HCT116 (cell line): ENCODE measurements at regions not wholly inside any gene's neighbourhood (a gene's known extent, or its start where the extent isn't known, plus 50 kb on each side); places are given as distances from the start of the nearest gene placed in this dataset.

ENCODE experiments used
- ATAC-seq: fragments of 200-7000 bp; cut with Tn5 transposase; 2 replicates; pipeline ENCODE4 v1.9.1; 2020; ENCODE audit warnings: mild to moderate bottlenecking, moderate library complexity
- BruUV-seq: library from RNA; stranded (reverse); fragments of 400-500 nt; replicated peaks from 2 replicates; lab custom pipeline; 2021; lab: Mats Ljungman, UMichigan
- CTCF ChIA-PET: fragments of 300-600 bp; sonication (Branson Sonifier 250); formaldehyde crosslinking; loops from one replicate; lab custom pipeline; 2021; ENCODE audit warnings: antibody characterized with exemption; lab: Charles Lee
- POLR2A ChIA-PET: fragments of 300-600, 350-600 bp; sonication (Branson Sonifier 250); formaldehyde crosslinking; loops from one replicate; lab custom pipeline; 2021; ENCODE audit warnings: antibody characterized with exemption; lab: Charles Lee
- RAD21 ChIA-PET, 2 experiments: fragments of 300-600 bp; sonication (Branson Sonifier 250); formaldehyde crosslinking; loops; one replicate each; lab custom pipeline; 2023; ENCODE audit warnings: low total read pairs in 2 of 2; ENCODE audit not compliant: uncharacterized antibody in 2 of 2, unreplicated experiment in 2 of 2, low non-redundant PET in 1 of 2; lab: Charles Lee
- DNase-seq: peaks from one replicate; pipeline ENCODE4 v3.0.0-alpha.2; 2010; ENCODE audit warnings: low read depth, low spot score
- H2AFZ ChIP-seq: fragments of 200-600 bp; shearing (Covaris generic), sonication (generic); 2 replicates; pipeline ENCODE4 v1.6.1; 2017; ENCODE audit warnings: low read depth, mixed run types, mixed read lengths, antibody characterized with exemption, low read length; ENCODE audit not compliant: poor library complexity, severe bottlenecking
- H3K27ac ChIP-seq: 2 replicates; pipeline ENCODE4 v1.5.1; 2012; ENCODE audit warnings: low read depth, low read length
- H3K27me3 ChIP-seq: fragments of 200-600 bp; sonication (generic); 2 replicates; pipeline ENCODE4 v1.6.1; 2016; ENCODE audit warnings: mixed run types, low read length, mixed read lengths; ENCODE audit not compliant: insufficient read depth
- H3K36me3 ChIP-seq, 2 experiments: fragments of 200-500 bp in 1 of 2; fragments of 200-600 bp in 1 of 2; sonication (Bioruptor generic) in 1 of 2; sonication (generic) in 1 of 2; 2 replicates each; pipeline versions ENCODE4 v1.5.1 to v1.6.1; 2014 to 2016; ENCODE audit warnings: low read length in 2 of 2, inconsistent platforms in 1 of 2, mixed read lengths in 1 of 2, mixed run types in 1 of 2; ENCODE audit not compliant: insufficient read depth in 2 of 2, control insufficient read depth in 1 of 2
- H3K4me1 ChIP-seq, 2 experiments: fragments of 200-600 bp in 1 of 2; sonication (generic) in 1 of 2; 2 replicates each; pipeline versions ENCODE4 v1.5.1 to v1.6.1; 2012 to 2017; ENCODE audit warnings: low read length in 2 of 2, inconsistent platforms in 1 of 2, mild to moderate bottlenecking in 1 of 2, mixed read lengths in 1 of 2, mixed run types in 1 of 2, moderate library complexity in 1 of 2; ENCODE audit not compliant: insufficient read depth in 2 of 2, control insufficient read depth in 1 of 2
- H3K4me2 ChIP-seq: fragments of 200-600 bp; sonication (generic); 2 replicates; pipeline ENCODE4 v1.6.1; 2017; ENCODE audit warnings: mixed run types, low read length, mixed read lengths
- H3K4me3 ChIP-seq, 2 experiments: fragments of 200-600 bp in 1 of 2; sonication (generic) in 1 of 2; replicated peaks in 1 of 2; 2 replicates each; pipeline ENCODE4 v1.5.1; 2011 to 2016; ENCODE audit warnings: low read length in 2 of 2, control low read depth in 1 of 2, low read depth in 1 of 2, mild to moderate bottlenecking in 1 of 2, mixed read lengths in 1 of 2, mixed run types in 1 of 2
- H3K79me2 ChIP-seq: fragments of 200-600 bp; sonication (generic); 2 replicates; pipeline ENCODE4 v1.6.1; 2017; ENCODE audit warnings: mild to moderate bottlenecking, mixed run types, low read length, moderate library complexity, mixed read lengths; ENCODE audit not compliant: insufficient read depth
- H3K9ac ChIP-seq: fragments of 200-600 bp; sonication (generic); 2 replicates; pipeline ENCODE4 v1.6.1; 2016; ENCODE audit warnings: low read length, mixed read lengths
- H3K9me2 ChIP-seq: fragments of 200-600 bp; sonication (generic), shearing (Covaris generic); 2 replicates; pipeline ENCODE4 v1.6.1; 2017; ENCODE audit warnings: mixed run types, mild to moderate bottlenecking, moderate library complexity; ENCODE audit not compliant: insufficient read depth
- H3K9me3 ChIP-seq, 2 experiments: fragments of 200-500 bp in 1 of 2; fragments of 200-600 bp in 1 of 2; sonication (Bioruptor generic) in 1 of 2; sonication (generic) in 1 of 2; 2 replicates each; pipeline ENCODE4 v1.6.1; 2014 to 2017; ENCODE audit warnings: low read length in 2 of 2, mixed read lengths in 2 of 2, inconsistent platforms in 1 of 2, low read depth in 1 of 2, mild to moderate bottlenecking in 1 of 2, mixed run types in 1 of 2, moderate library complexity in 1 of 2; ENCODE audit not compliant: control insufficient read depth in 1 of 2, insufficient read depth in 1 of 2
- H4K20me1 ChIP-seq: fragments of 200-600 bp; sonication (generic), shearing (Covaris generic); 2 replicates; pipeline ENCODE4 v1.6.1; 2017; ENCODE audit warnings: mixed run types, mild to moderate bottlenecking, moderate library complexity; ENCODE audit not compliant: insufficient read depth
- CBX3 ChIP-seq: IDR thresholded peaks from 2 replicates; pipeline ENCODE4 v1.6.1; 2012; ENCODE audit warnings: low read depth
- ELF1 ChIP-seq: IDR thresholded peaks from 2 replicates; pipeline ENCODE4 v1.6.1; 2012; ENCODE audit warnings: low read depth, borderline replicate concordance
- MAX ChIP-seq: IDR thresholded peaks from 2 replicates; pipeline ENCODE4 v1.6.1; 2012
- POLR2A ChIP-seq: IDR thresholded peaks from 2 replicates; pipeline ENCODE4 v1.7.0; 2011; ENCODE audit warnings: borderline replicate concordance; ENCODE audit not compliant: insufficient read depth, insufficient read length; ENCODE audit errors: extremely low read depth
- POLR2AphosphoS5 ChIP-seq: IDR thresholded peaks from 2 replicates; pipeline ENCODE4 v1.6.1; 2011; ENCODE audit warnings: mild to moderate bottlenecking, low read depth, low read length, moderate library complexity
- RAD21 ChIP-seq: IDR thresholded peaks from 2 replicates; pipeline ENCODE4 v1.6.1; 2012; ENCODE audit warnings: low read depth, mild to moderate bottlenecking
- SIN3A ChIP-seq: IDR thresholded peaks from 2 replicates; pipeline ENCODE4 v1.6.1; 2012; ENCODE audit warnings: low read depth
- SRF ChIP-seq: IDR thresholded peaks from 2 replicates; pipeline ENCODE4 v1.6.1; 2012; ENCODE audit warnings: low read depth
- TCF7L2 ChIP-seq: IDR thresholded peaks from 2 replicates; pipeline ENCODE4 v1.7.0; 2011; ENCODE audit warnings: borderline replicate concordance, inconsistent platforms; ENCODE audit not compliant: insufficient read depth, insufficient read length; ENCODE audit errors: extremely low read depth
- YY1 ChIP-seq: IDR thresholded peaks from 2 replicates; pipeline ENCODE4 v1.6.1; 2011; ENCODE audit warnings: low read length, low read depth, moderate library complexity, mild to moderate bottlenecking; ENCODE audit not compliant: insufficient replicate concordance; ENCODE audit errors: extremely low read depth
- ZFX ChIP-seq: fragments of 450-650 bp; IDR thresholded peaks from 2 replicates; pipeline ENCODE4 v1.6.1; 2017
- ZNF274 ChIP-seq: fragments of 200-500 bp; sonication (Bioruptor generic); IDR thresholded peaks from 2 replicates; pipeline ENCODE4 v1.6.1; 2014; ENCODE audit warnings: mild to moderate bottlenecking, low read depth, low read length, inconsistent platforms
- intact Hi-C: fragments of 100-400 bp; cut with micrococcal nuclease; formaldehyde crosslinking; loops from 2 replicates; pipeline ENCODE4 v1.10.0; 2022
- TF ChIP-seq, protein P1 (sequence below): IDR thresholded peaks from 2 replicates; pipeline ENCODE4 v1.6.1; 2011; ENCODE audit warnings: mild to moderate bottlenecking, low read length, moderate library complexity; ENCODE audit not compliant: insufficient replicate concordance; ENCODE audit errors: extremely low read depth
- TF ChIP-seq, protein P2 (sequence below): IDR thresholded peaks from 2 replicates; pipeline ENCODE4 v1.6.1; 2012; ENCODE audit warnings: low read depth
- TF ChIP-seq, protein P3 (sequence below), 3 experiments: fragments of 200-600 bp in 1 of 3; sonication (generic) in 1 of 3; IDR thresholded peaks in 2 of 3; conservative IDR thresholded peaks in 1 of 3; 2 replicates each; pipeline ENCODE4 v1.5.1; 2012 to 2017; ENCODE audit warnings: low read depth in 2 of 3, low read length in 2 of 3, antibody characterized with exemption in 1 of 3, borderline replicate concordance in 1 of 3, control low read depth in 1 of 3, mild to moderate bottlenecking in 1 of 3, mixed read lengths in 1 of 3, mixed run types in 1 of 3, moderate library complexity in 1 of 3; ENCODE audit not compliant: insufficient read depth in 1 of 3

- TF ChIP-seq, protein P1, sequence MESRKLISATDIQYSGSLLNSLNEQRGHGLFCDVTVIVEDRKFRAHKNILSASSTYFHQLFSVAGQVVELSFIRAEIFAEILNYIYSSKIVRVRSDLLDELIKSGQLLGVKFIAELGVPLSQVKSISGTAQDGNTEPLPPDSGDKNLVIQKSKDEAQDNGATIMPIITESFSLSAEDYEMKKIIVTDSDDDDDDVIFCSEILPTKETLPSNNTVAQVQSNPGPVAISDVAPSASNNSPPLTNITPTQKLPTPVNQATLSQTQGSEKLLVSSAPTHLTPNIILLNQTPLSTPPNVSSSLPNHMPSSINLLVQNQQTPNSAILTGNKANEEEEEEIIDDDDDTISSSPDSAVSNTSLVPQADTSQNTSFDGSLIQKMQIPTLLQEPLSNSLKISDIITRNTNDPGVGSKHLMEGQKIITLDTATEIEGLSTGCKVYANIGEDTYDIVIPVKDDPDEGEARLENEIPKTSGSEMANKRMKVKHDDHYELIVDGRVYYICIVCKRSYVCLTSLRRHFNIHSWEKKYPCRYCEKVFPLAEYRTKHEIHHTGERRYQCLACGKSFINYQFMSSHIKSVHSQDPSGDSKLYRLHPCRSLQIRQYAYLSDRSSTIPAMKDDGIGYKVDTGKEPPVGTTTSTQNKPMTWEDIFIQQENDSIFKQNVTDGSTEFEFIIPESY, result no peak
- TF ChIP-seq SIN3A (no peak), ZFX (no peak), TCF7L2 (no peak)
Observed at GRCh38 chr6:27767851-27768250, 144.3 kb downstream of the OR2B2 start (continued).

GRCh38 chr6:27766405-27766804 is 145.8 kb downstream of the OR2B2 start:
- no peak overlapping the region for H2AFZ ChIP-seq
- no peaks in the 10 kb centered on the region for H3K79me2 ChIP-seq
- H3K9me3 ChIP-seq, result no peaks in the 10 kb centered on the region
- no peaks in the 10 kb centered on the region for H3K4me1 ChIP-seq
- no peak overlapping the region for H3K27ac ChIP-seq
- intact Hi-C loops, result no loop called here
- ATAC-seq, result no peak
- DNase-seq, result no peak
- H4K20me1 ChIP-seq, result no peaks in the 10 kb centered on the region
- H3K9me2 ChIP-seq, result no peaks in the 10 kb centered on the region
- H3K4me2 ChIP-seq, result no peak overlapping the region
- no peak overlapping the region for H3K4me3 ChIP-seq
- ChIA-PET POLR2A (no interaction called here), RAD21 (no interaction called here), CTCF (no interaction called here)
- BruUV-seq, result no TSS peak
- no peaks in the 10 kb centered on the region for H3K27me3 ChIP-seq
- no peaks in the 10 kb centered on the region for H3K36me3 ChIP-seq
- H3K9ac ChIP-seq, result no peak overlapping the region
- TF ChIP-seq, protein P2, sequence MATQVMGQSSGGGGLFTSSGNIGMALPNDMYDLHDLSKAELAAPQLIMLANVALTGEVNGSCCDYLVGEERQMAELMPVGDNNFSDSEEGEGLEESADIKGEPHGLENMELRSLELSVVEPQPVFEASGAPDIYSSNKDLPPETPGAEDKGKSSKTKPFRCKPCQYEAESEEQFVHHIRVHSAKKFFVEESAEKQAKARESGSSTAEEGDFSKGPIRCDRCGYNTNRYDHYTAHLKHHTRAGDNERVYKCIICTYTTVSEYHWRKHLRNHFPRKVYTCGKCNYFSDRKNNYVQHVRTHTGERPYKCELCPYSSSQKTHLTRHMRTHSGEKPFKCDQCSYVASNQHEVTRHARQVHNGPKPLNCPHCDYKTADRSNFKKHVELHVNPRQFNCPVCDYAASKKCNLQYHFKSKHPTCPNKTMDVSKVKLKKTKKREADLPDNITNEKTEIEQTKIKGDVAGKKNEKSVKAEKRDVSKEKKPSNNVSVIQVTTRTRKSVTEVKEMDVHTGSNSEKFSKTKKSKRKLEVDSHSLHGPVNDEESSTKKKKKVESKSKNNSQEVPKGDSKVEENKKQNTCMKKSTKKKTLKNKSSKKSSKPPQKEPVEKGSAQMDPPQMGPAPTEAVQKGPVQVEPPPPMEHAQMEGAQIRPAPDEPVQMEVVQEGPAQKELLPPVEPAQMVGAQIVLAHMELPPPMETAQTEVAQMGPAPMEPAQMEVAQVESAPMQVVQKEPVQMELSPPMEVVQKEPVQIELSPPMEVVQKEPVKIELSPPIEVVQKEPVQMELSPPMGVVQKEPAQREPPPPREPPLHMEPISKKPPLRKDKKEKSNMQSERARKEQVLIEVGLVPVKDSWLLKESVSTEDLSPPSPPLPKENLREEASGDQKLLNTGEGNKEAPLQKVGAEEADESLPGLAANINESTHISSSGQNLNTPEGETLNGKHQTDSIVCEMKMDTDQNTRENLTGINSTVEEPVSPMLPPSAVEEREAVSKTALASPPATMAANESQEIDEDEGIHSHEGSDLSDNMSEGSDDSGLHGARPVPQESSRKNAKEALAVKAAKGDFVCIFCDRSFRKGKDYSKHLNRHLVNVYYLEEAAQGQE, result no peak
- no peak for TF ChIP-seq YY1
- TF ChIP-seq MAX, result no peak
- no peak for TF ChIP-seq CBX3
- TF ChIP-seq SIN3A, result no peak
- no peak for TF ChIP-seq POLR2A
- no peak for TF ChIP-seq TCF7L2
- TF ChIP-seq, protein P1, result no peak
- TF ChIP-seq RAD21, result no peak
- no peak for TF ChIP-seq ZNF274
- no peak for TF ChIP-seq POLR2AphosphoS5
- TF ChIP-seq SRF, result no peak
- no peak for TF ChIP-seq ELF1
- TF ChIP-seq, protein P3, sequence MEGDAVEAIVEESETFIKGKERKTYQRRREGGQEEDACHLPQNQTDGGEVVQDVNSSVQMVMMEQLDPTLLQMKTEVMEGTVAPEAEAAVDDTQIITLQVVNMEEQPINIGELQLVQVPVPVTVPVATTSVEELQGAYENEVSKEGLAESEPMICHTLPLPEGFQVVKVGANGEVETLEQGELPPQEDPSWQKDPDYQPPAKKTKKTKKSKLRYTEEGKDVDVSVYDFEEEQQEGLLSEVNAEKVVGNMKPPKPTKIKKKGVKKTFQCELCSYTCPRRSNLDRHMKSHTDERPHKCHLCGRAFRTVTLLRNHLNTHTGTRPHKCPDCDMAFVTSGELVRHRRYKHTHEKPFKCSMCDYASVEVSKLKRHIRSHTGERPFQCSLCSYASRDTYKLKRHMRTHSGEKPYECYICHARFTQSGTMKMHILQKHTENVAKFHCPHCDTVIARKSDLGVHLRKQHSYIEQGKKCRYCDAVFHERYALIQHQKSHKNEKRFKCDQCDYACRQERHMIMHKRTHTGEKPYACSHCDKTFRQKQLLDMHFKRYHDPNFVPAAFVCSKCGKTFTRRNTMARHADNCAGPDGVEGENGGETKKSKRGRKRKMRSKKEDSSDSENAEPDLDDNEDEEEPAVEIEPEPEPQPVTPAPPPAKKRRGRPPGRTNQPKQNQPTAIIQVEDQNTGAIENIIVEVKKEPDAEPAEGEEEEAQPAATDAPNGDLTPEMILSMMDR (IDR thresholded peaks at IDR 0.05 in 2 of 3, conservative IDR thresholded peaks at IDR 0.05 in 1 of 3; ENCODE audit: borderline replicate concordance in 1 of 3, insufficient read depth in 1 of 3, low read depth in 2 of 3, low read length in 2 of 3), result no peak
